HepG2 (cell line): ENCODE measurements at regions not wholly inside any gene's neighbourhood (a gene's known extent, or its start where the extent isn't known, plus 50 kb on each side); places are given as distances from the start of the nearest gene placed in this dataset.

Experiments used
- ATF6 ChIP-seq: sonication (generic); formaldehyde crosslinking; conservative IDR thresholded peaks from 2 replicates; pipeline ENCODE4 v1.4.0; 2020; ENCODE audit warnings: missing genetic modification reagents
- CEBPB ChIP-seq: IDR thresholded peaks from 2 replicates; pipeline ENCODE4 v1.6.1; 2011; ENCODE audit warnings: low read depth, low read length, improper control_type of control experiment, borderline replicate concordance
- CEBPG ChIP-seq: IDR thresholded peaks from 2 replicates; pipeline ENCODE4 v1.6.1; 2016
- CTCF ChIP-seq: sonication (generic); formaldehyde crosslinking; IDR thresholded peaks from 2 replicates; pipeline ENCODE4 v1.5.0; 2020; ENCODE audit warnings: mild to moderate bottlenecking, missing genetic modification reagents, moderate library complexity
- EZH2 ChIP-seq: conservative IDR thresholded peaks from 2 replicates; pipeline ENCODE4 v1.6.1; 2012; ENCODE audit warnings: mild to moderate bottlenecking, low read depth, low read length, moderate library complexity
- JUN ChIP-seq: sonication (generic); formaldehyde crosslinking; IDR thresholded peaks from 2 replicates; pipeline ENCODE4 v1.4.0; 2020; ENCODE audit warnings: mild to moderate bottlenecking, missing genetic modification reagents
- KLF16 ChIP-seq, 2 experiments: sonication (generic) in 1 of 2; formaldehyde crosslinking in 1 of 2; IDR thresholded peaks; 2 replicates each; pipeline versions ENCODE4 v1.6.1 to v1.8.0; 2016 to 2023; ENCODE audit warnings: missing genetic modification reagents in 2 of 2, missing compliant biosample characterization in 1 of 2
- NFIC ChIP-seq: IDR thresholded peaks from 2 replicates; pipeline ENCODE4 v1.6.1; 2012; ENCODE audit warnings: mild to moderate bottlenecking, low read length, inconsistent platforms
- NR2F2 ChIP-seq: IDR thresholded peaks from 2 replicates; pipeline ENCODE4 v1.6.1; 2012; ENCODE audit warnings: low read depth, inconsistent platforms, borderline replicate concordance

GRCh38 chr1:11418056-11418455, 60.9 kb upstream of the DISP3 start:
- TF ChIP-seq CTCF (CRISPR knock-in tag) (no peak), NFIC (no peak), EZH2 (no peak), CEBPB (no peak), CEBPG (CRISPR knock-in tag) (no peak), ATF6 (no peak), NR2F2 (no peak), JUN (no peak), KLF16 (CRISPR knock-in tag; IDR thresholded peaks at IDR 0.05) (no peak)
